Activated CD8-positive, alpha-beta memory T cell treated with anti-CD3 and anti-CD28 coated beads, Interleukin-2, amount 50 U/mL, for 24 hours (primary cell): ENCODE measurements at regions not wholly inside any gene's neighbourhood (a gene's known extent, or its start where the extent isn't known, plus 50 kb on each side); places are given as distances from the start of the nearest gene placed in this dataset.
"Not testable (repeated sequence)": the region's sequence is repeated elsewhere in the genome, so short reads cannot be mapped to it uniquely, and the experiment has no call there.

Experiments
- DNase-seq: peaks from one replicate; pipeline ENCODE4 v3.0.0-alpha.2; 2020; ENCODE audit errors: extremely low read depth

- DNase-seq: no peak
Observed at GRCh38 chr21:35606146-35606545, 454.2 kb downstream of the SETD4 start.

- no peak for DNase-seq
Observed at GRCh38 chr21:35603494-35603893, 456.8 kb downstream of the SETD4 start.

- DNase-seq: no peak
Observed at GRCh38 chr21:35602811-35603362, 457.4 kb downstream of the SETD4 start.

GRCh38 chr21:35601211-35601610 is 459.1 kb downstream of the SETD4 start:
- DNase-seq: no peak

- no peak for DNase-seq
Observed at GRCh38 chr21:35599164-35599563, 461.2 kb downstream of the SETD4 start.

- no peak for DNase-seq
Observed at GRCh38 chr21:35597750-35598339, 462.5 kb downstream of the SETD4 start.

- no peak for DNase-seq
Observed at GRCh38 chr21:35594905-35595304, 465.4 kb downstream of the SETD4 start.

- DNase-seq: no peak
Observed at GRCh38 chr21:35593000-35593502, 467.3 kb downstream of the SETD4 start.

- DNase-seq: not testable (repeated sequence)
Observed at GRCh38 chr21:35590284-35590683, 470.0 kb downstream of the SETD4 start.

GRCh38 chr21:35587841-35588380 is 472.4 kb downstream of the SETD4 start:
- no peak for DNase-seq

- DNase-seq: no peak
Observed at GRCh38 chr21:35586305-35586704, 474.0 kb downstream of the SETD4 start.

- DNase-seq: no peak
Observed at GRCh38 chr21:35585878-35586277, 474.4 kb downstream of the SETD4 start.

- DNase-seq: no peak
Observed at GRCh38 chr21:35585155-35585554, 475.2 kb downstream of the SETD4 start.

GRCh38 chr21:35583566-35584216 is 476.6 kb downstream of the SETD4 start:
- DNase-seq: no peak

- DNase-seq: no peak
Observed at GRCh38 chr21:35582731-35583130, 477.6 kb downstream of the SETD4 start.

GRCh38 chr21:35581640-35582039 is 478.7 kb downstream of the SETD4 start:
- DNase-seq: no peak

GRCh38 chr21:35579520-35580293 is 480.6 kb downstream of the SETD4 start:
- DNase-seq: no peak

- DNase-seq: no peak
Observed at GRCh38 chr21:35578831-35579471, 481.4 kb downstream of the SETD4 start.

GRCh38 chr21:35578347-35578782 is 482.0 kb downstream of the SETD4 start:
- no peak for DNase-seq

- DNase-seq: no peak
Observed at GRCh38 chr21:35575280-35575915, 484.9 kb downstream of the SETD4 start.
